ENCODE measurements at regions not wholly inside any gene's neighbourhood (a gene's known extent, or its start where the extent isn't known, plus 50 kb on each side); places are given as distances from the start of the nearest gene placed in this dataset.

GRCh38 chr1:199394856-199395255 lies 632.7 kb upstream of the NR5A2 start:
- H3K36me3 Mint-ChIP-seq (ENCODE audit: unreplicated experiment), result peaks cover 2% of the 10 kb centered on the region
- no peak for DNase-seq (ENCODE audit: extremely low spot score, unreplicated experiment)
- H3K4me3 Mint-ChIP-seq (ENCODE audit: unreplicated experiment), result no peak overlapping the region
- H3K27ac Mint-ChIP-seq (ENCODE audit: unreplicated experiment), result no peak overlapping the region
- peaks cover 27% of the 10 kb centered on the region for H3K9me3 Mint-ChIP-seq (ENCODE audit: unreplicated experiment)
- no peaks in the 10 kb centered on the region for H3K27me3 Mint-ChIP-seq (ENCODE audit: unreplicated experiment)
- TF ChIP-seq CTCF (IDR thresholded peaks at IDR 0.05), result no peak
- H3K4me1 Mint-ChIP-seq (ENCODE audit: unreplicated experiment), result peaks cover 2% of the 10 kb centered on the region

- no peak for DNase-seq (ENCODE audit: extremely low spot score, unreplicated experiment)
- TF ChIP-seq CTCF (IDR thresholded peaks at IDR 0.05), result no peak
- Mint-ChIP-seq H3K36me3 (ENCODE audit: unreplicated experiment) (peaks cover 2% of the 10 kb centered on the region), H3K9me3 (ENCODE audit: unreplicated experiment) (peaks cover 25% of the 10 kb centered on the region), H3K27me3 (ENCODE audit: unreplicated experiment) (no peaks in the 10 kb centered on the region), H3K27ac (ENCODE audit: unreplicated experiment) (no peak overlapping the region), H3K4me3 (ENCODE audit: unreplicated experiment) (no peak overlapping the region), H3K4me1 (ENCODE audit: unreplicated experiment) (peaks cover 8% of the 10 kb centered on the region)
These were observed 631.1 kb upstream of the NR5A2 start for GRCh38 chr1:199396456-199396855.

- Mint-ChIP-seq H3K36me3 (ENCODE audit: unreplicated experiment) (no peaks in the 10 kb centered on the region), H3K9me3 (ENCODE audit: unreplicated experiment) (peaks cover 5% of the 10 kb centered on the region), H3K4me1 (ENCODE audit: unreplicated experiment) (peaks cover 37% of the 10 kb centered on the region), H3K27me3 (ENCODE audit: unreplicated experiment) (no peaks in the 10 kb centered on the region), H3K4me3 (ENCODE audit: unreplicated experiment) (no peak overlapping the region), H3K27ac (ENCODE audit: unreplicated experiment) (no peak overlapping the region)
- TF ChIP-seq CTCF (IDR thresholded peaks at IDR 0.05), result no peak
- no peak for DNase-seq (ENCODE audit: extremely low spot score, unreplicated experiment)
These were observed 627.4 kb upstream of the NR5A2 start for GRCh38 chr1:199399996-199400724.

- DNase-seq (ENCODE audit: extremely low spot score, unreplicated experiment), result no peak
- Mint-ChIP-seq H3K4me3 (ENCODE audit: unreplicated experiment) (peak overlapping the region; percentile 45), H3K27me3 (ENCODE audit: unreplicated experiment) (no peaks in the 10 kb centered on the region), H3K9me3 (ENCODE audit: unreplicated experiment) (no peaks in the 10 kb centered on the region), H3K4me1 (ENCODE audit: unreplicated experiment) (peaks cover 54% of the 10 kb centered on the region), H3K27ac (ENCODE audit: unreplicated experiment) (peak overlapping the region; percentile 95), H3K36me3 (ENCODE audit: unreplicated experiment) (no peaks in the 10 kb centered on the region)
- no peak for TF ChIP-seq CTCF (IDR thresholded peaks at IDR 0.05)
These were observed 623.9 kb upstream of the NR5A2 start for GRCh38 chr1:199403531-199404116.

- Mint-ChIP-seq H3K4me3 (ENCODE audit: unreplicated experiment) (no peak overlapping the region), H3K9me3 (ENCODE audit: unreplicated experiment) (no peaks in the 10 kb centered on the region), H3K27me3 (ENCODE audit: unreplicated experiment) (no peaks in the 10 kb centered on the region), H3K36me3 (ENCODE audit: unreplicated experiment) (no peaks in the 10 kb centered on the region), H3K27ac (ENCODE audit: unreplicated experiment) (peak overlapping the region; percentile 95), H3K4me1 (ENCODE audit: unreplicated experiment) (peaks cover 58% of the 10 kb centered on the region)
- no peak for TF ChIP-seq CTCF (IDR thresholded peaks at IDR 0.05)
- no peak for DNase-seq (ENCODE audit: extremely low spot score, unreplicated experiment)
These were observed 623.3 kb upstream of the NR5A2 start for GRCh38 chr1:199404191-199404590.
